ENCODE measurements at regions not wholly inside any gene's neighbourhood (a gene's known extent, or its start where the extent isn't known, plus 50 kb on each side); places are given as distances from the start of the nearest gene placed in this dataset.

DNA sequence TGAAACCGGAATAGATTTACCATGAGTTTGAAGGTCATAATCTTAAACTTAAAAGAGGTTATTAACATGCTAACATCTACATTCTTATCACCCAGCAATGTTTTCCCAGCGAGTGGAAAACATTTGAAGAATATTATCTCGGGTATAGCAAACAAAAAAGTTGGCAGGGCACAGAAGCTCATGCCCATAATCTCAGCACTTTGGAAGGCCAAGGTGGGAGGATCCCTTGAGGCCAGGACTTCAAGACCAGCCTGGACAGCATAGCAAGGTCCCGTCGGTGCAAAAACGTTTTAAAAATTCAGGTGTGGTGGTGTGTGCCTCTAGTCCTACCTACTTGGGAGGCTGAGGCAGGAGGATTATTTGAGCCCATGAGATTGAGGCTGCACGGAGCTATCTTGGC, 213.5 kb downstream of the MANEA start:
- H3K4me3 ChIP-seq (ENCODE audit: low read depth, low read length), result no peak overlapping the region
- no peak for DNase-seq (ENCODE audit: low read depth)
- TF ChIP-seq, protein P1, sequence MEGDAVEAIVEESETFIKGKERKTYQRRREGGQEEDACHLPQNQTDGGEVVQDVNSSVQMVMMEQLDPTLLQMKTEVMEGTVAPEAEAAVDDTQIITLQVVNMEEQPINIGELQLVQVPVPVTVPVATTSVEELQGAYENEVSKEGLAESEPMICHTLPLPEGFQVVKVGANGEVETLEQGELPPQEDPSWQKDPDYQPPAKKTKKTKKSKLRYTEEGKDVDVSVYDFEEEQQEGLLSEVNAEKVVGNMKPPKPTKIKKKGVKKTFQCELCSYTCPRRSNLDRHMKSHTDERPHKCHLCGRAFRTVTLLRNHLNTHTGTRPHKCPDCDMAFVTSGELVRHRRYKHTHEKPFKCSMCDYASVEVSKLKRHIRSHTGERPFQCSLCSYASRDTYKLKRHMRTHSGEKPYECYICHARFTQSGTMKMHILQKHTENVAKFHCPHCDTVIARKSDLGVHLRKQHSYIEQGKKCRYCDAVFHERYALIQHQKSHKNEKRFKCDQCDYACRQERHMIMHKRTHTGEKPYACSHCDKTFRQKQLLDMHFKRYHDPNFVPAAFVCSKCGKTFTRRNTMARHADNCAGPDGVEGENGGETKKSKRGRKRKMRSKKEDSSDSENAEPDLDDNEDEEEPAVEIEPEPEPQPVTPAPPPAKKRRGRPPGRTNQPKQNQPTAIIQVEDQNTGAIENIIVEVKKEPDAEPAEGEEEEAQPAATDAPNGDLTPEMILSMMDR (IDR thresholded peaks at IDR 0.05; ENCODE audit: insufficient read depth, low read depth, low read length, missing control alignments), result no peak

DNA sequence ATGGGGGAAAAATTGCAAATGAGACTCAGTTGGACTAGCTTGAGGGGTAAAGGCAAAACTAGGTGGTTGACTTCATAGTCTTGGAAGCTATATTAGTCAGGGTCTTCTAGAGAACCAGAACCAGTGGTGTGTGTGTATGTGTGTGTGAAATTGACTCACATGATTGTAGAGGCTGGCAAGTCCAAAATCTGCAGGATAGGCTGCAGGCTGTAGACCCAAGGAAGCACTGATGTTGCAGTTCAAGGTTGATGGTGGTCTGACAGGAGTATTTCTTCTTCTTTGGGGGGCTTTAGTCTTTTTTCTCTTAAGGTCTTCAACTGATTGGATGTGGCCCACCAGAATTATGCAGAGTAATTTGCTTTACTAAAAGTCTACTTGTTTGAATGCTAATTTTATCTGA, 217.4 kb downstream of the MANEA start:
- TF ChIP-seq, protein P1 (IDR thresholded peaks at IDR 0.05; ENCODE audit: insufficient read depth, low read depth, low read length, missing control alignments), result no peak
- no peak overlapping the region for H3K4me3 ChIP-seq (ENCODE audit: low read depth, low read length)
- DNase-seq (ENCODE audit: low read depth), result no peak

- TF ChIP-seq, protein P1 (IDR thresholded peaks at IDR 0.05; ENCODE audit: insufficient read depth, low read depth, low read length, missing control alignments), result no peak
- no peak overlapping the region for H3K4me3 ChIP-seq (ENCODE audit: low read depth, low read length)
- no peak for DNase-seq (ENCODE audit: low read depth)
Observed at GRCh38 chr6:95795927-95796326, 218.6 kb downstream of the MANEA start.

- TF ChIP-seq, protein P1 (IDR thresholded peaks at IDR 0.05; ENCODE audit: insufficient read depth, low read depth, low read length, missing control alignments), result no peak
- no peak for DNase-seq (ENCODE audit: low read depth)
- no peak overlapping the region for H3K4me3 ChIP-seq (ENCODE audit: low read depth, low read length)
Observed at GRCh38 chr6:95797054-95797453, 218.7 kb upstream of the FUT9 start.

GRCh38 chr6:95802978-95803377, 212.8 kb upstream of the FUT9 start:
- no peak overlapping the region for H3K4me3 ChIP-seq (ENCODE audit: low read depth, low read length)
- no peak for DNase-seq (ENCODE audit: low read depth)
- TF ChIP-seq, protein P1 (IDR thresholded peaks at IDR 0.05; ENCODE audit: insufficient read depth, low read depth, low read length, missing control alignments), result no peak

DNA sequence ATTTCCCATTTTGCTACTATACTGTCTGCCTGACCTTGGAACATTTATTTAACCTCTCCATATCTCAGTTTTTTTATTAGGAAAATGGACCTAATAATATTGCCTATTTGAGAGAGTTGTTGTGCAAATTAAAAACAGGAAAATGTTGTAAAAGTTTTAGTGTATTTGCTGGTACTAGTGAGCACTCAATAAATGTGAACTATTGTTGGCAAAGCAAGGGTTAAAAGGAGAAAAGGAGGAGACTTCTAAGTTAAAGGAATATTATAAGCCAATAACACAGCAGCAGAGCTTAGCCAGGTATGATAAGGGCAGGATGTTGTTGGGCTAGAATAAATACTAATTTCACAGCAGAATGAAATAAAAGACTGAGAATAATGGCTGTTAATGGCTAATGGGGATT, 211.9 kb upstream of the FUT9 start:
- TF ChIP-seq, protein P1 (IDR thresholded peaks at IDR 0.05; ENCODE audit: insufficient read depth, low read depth, low read length, missing control alignments), result no peak
- no peak overlapping the region for H3K4me3 ChIP-seq (ENCODE audit: low read depth, low read length)
- no peak for DNase-seq (ENCODE audit: low read depth)

DNA sequence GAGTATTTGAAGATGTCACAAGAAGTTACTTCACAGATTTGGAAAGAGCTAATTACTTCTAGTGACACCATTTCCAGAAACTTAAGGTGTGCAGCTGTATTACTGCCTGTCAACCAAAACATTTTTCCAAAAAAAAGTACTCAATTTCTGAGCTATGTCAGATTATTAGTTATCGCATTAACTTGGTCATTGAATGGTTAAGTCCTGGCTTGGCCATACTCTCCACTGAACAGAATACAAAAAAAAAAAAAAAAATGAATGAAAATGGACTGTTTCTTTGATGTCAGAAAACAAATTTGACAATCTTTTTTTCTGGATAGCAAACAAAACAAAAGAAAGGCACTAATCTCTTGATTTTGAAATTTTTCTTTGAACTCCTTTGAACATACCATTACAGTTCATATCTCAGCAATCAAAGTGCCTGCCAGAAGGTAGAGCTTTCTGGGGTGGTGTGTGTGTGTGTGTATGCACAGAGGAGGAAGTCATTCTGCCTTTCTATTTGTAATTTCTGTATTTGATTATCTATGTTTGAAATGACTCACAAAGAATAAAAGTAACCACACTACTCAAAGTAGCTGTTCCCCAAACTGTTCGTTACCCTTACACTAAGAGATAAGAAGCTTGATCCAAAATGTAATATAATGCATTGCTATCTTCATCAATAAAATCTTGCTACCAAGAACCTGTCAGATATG, 210.8 kb upstream of the FUT9 start:
- TF ChIP-seq, protein P1 (IDR thresholded peaks at IDR 0.05; ENCODE audit: insufficient read depth, low read depth, low read length, missing control alignments), result no peak
- H3K4me3 ChIP-seq (ENCODE audit: low read depth, low read length), result no peak overlapping the region
- peak; percentile 38 for DNase-seq (ENCODE audit: low read depth)
